ENCODE measurements at regions not wholly inside any gene's neighbourhood (a gene's known extent, or its start where the extent isn't known, plus 50 kb on each side); places are given as distances from the start of the nearest gene placed in this dataset.
A peak's percentile ranks its signal among the peaks of the same experiment; 100 is the strongest.

DNA sequence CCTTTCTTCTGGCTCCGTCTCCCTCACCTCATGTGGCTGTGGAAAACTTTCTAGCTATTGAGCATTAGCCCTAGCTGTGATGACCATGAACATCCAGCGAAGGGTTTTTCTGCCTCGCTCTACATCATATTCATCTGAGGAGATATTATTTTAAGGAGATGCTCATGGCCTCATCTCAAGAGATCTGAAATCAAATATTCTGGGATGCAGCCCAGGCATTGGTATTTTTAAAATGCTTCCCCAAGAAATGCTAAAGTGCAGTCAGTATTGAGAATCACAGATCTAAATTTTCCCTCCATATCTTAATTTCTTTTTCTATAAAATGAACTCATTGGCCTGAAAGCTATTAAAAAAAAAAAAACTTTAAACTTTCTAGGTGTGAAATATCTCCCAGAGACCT, 238.2 kb upstream of the CELF2 start:
- no peak overlapping the region for H3K4me3 ChIP-seq (ENCODE audit: low read length)
- no peaks in the 10 kb centered on the region for H3K27me3 ChIP-seq (ENCODE audit: insufficient read depth, low read length)
- no peaks in the 10 kb centered on the region for H3K4me1 ChIP-seq (ENCODE audit: insufficient read depth, low read length)
- no peaks in the 10 kb centered on the region for H3K36me3 ChIP-seq (ENCODE audit: insufficient read depth, low read length)
- H3K9me3 ChIP-seq (ENCODE audit: low read length): peaks cover 4% of the 10 kb centered on the region
- H2AFZ ChIP-seq (ENCODE audit: low read depth, low read length): no peak overlapping the region

DNA sequence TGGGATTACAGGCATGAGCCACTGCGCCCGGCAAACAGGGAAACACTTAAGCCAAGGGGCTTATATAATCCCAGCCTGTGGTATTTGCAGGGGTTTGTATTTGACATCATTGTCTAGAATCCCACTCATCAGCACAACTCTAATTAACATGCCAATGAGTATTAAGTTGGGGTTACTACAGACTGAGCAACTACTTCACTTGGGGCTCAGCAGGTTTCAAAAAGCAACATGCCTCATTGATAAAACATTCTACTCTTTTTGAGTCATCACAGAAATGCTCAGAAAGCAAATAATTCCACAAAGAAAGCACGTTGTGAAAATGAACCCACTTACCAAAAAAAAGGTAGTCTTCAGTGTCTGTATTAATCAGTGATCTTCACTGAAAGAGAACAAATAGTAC, 236.9 kb upstream of the CELF2 start:
- no peak overlapping the region for H3K4me3 ChIP-seq (ENCODE audit: low read length)
- H3K36me3 ChIP-seq (ENCODE audit: insufficient read depth, low read length): no peaks in the 10 kb centered on the region
- no peaks in the 10 kb centered on the region for H3K27me3 ChIP-seq (ENCODE audit: insufficient read depth, low read length)
- no peak overlapping the region for H2AFZ ChIP-seq (ENCODE audit: low read depth, low read length)
- peaks cover 4% of the 10 kb centered on the region for H3K9me3 ChIP-seq (ENCODE audit: low read length)
- H3K4me1 ChIP-seq (ENCODE audit: insufficient read depth, low read length): peaks cover 4% of the 10 kb centered on the region

DNA sequence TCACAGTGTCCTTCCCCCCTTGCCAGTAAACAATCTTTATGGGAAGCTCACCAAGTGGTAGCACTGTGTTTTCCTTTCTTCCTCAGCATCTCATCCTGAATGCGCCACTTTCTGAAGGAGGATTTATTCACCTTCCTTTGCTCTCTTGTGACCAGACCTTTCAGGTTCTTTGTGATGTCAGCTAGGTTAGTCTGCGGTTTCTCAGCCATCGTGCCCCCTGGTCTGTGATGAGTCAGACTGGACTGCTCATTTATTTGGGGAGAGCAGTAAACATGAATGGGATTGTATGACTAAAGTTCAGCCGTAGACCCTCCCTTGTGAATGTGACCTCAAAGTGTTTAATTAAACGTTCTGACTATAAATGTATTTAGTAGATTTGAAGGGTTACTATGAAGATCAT, 235.1 kb upstream of the CELF2 start:
- Histone ChIP-seq H3K36me3 (ENCODE audit: insufficient read depth, low read length) (no peaks in the 10 kb centered on the region), H3K4me1 (ENCODE audit: insufficient read depth, low read length) (peaks cover 6% of the 10 kb centered on the region), H3K27me3 (ENCODE audit: insufficient read depth, low read length) (no peaks in the 10 kb centered on the region), H3K9me3 (ENCODE audit: low read length) (peaks cover 4% of the 10 kb centered on the region), H2AFZ (ENCODE audit: low read depth, low read length) (no peak overlapping the region), H3K4me3 (ENCODE audit: low read length) (no peak overlapping the region)

DNA sequence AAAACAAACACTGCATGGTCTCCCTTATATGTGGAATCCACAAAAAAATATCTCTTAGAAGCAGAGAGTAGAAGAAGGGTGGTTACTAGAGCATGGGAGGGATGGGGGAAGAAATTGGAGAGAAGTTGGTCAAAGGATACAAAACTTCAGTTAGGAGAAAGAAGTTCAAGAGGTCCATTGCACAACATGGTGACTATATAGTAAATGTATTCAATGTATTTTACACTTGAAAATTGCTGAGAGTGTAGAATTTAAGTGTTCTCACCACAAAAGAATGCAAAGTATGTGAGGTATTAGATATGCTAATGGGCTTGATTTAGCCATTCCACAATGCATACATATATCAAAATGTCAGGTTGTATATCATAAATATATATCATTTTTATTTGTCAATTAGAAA, 232.0 kb upstream of the CELF2 start:
- no peaks in the 10 kb centered on the region for H3K36me3 ChIP-seq (ENCODE audit: insufficient read depth, low read length)
- no peak overlapping the region for H3K4me3 ChIP-seq (ENCODE audit: low read length)
- no peaks in the 10 kb centered on the region for H3K27me3 ChIP-seq (ENCODE audit: insufficient read depth, low read length)
- no peak overlapping the region for H2AFZ ChIP-seq (ENCODE audit: low read depth, low read length)
- H3K4me1 ChIP-seq (ENCODE audit: insufficient read depth, low read length): peaks cover 6% of the 10 kb centered on the region
- H3K9me3 ChIP-seq (ENCODE audit: low read length): peaks cover 4% of the 10 kb centered on the region

DNA sequence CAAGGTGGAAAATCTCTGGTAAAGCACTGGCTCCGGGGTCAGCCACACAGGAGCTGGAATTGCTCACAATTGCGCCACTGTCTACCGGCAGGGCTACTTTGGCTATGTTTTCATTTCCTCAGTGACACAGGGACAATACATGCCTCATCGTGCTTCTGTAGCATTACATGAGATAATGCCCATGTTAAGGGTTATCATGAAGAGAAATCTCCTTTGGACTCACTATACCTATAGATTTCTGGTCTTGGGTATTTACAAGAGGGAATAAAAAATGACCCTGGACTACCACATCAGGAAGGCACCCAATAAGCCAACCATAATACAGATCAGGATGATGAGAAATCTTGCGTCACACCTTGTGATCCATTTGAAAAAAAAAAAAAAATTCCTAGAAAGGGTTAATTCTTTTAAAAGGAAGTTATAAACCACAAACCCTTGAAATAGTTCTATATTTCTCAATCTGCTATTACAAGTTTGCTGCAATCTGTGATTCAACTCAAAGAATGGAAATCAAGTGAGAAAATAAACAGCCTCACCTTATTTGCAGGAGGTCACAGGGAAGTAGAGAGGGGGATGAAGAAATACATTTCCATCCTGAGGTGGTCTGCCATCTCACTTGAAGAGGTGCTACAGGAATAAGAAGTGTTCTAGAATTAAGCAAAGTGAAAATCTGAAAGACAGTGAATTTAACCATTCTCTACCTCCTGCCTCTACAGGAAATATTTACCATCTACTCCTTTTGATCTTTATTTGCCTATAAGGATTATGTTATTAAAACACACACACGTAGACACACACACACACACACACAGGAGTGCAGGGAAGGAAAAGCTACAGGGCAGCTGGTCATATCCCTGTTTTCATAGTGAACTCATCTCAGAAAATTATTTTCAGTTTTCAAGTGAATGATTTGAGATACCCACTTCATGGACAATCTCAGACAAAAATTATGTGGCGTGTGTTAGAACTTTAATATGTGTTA, 231.3 kb upstream of the CELF2 start:
- H3K4me3 ChIP-seq (ENCODE audit: low read length): no peak overlapping the region
- peaks cover 6% of the 10 kb centered on the region for H3K4me1 ChIP-seq (ENCODE audit: insufficient read depth, low read length)
- H3K27me3 ChIP-seq (ENCODE audit: insufficient read depth, low read length): no peaks in the 10 kb centered on the region
- peaks cover 4% of the 10 kb centered on the region for H3K9me3 ChIP-seq (ENCODE audit: low read length)
- no peaks in the 10 kb centered on the region for H3K36me3 ChIP-seq (ENCODE audit: insufficient read depth, low read length)
- H2AFZ ChIP-seq (ENCODE audit: low read depth, low read length): no peak overlapping the region

DNA sequence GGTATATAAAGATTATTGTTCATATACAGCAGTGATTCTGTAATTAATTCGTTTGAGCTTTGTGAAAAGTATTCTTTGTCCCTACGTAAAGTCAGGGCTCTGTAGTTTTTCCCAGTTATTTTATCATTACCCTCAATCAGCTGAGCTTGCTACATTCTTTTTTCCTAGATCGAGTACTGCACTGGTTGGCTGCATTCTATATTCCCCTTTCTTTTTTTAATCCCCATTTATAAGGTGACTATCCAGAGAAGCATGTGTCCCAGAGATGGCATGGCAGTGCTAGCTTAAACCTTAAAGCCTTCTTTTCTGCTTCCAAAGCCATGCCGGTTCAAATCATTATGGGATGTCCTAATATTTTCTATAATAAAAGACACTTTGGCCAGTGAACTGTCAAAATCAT, 230.1 kb upstream of the CELF2 start:
- Histone ChIP-seq H3K9me3 (ENCODE audit: low read length) (peaks cover 4% of the 10 kb centered on the region), H3K4me1 (ENCODE audit: insufficient read depth, low read length) (peaks cover 14% of the 10 kb centered on the region), H3K4me3 (ENCODE audit: low read length) (no peak overlapping the region), H3K36me3 (ENCODE audit: insufficient read depth, low read length) (no peaks in the 10 kb centered on the region), H3K27me3 (ENCODE audit: insufficient read depth, low read length) (no peaks in the 10 kb centered on the region), H2AFZ (ENCODE audit: low read depth, low read length) (no peak overlapping the region)

DNA sequence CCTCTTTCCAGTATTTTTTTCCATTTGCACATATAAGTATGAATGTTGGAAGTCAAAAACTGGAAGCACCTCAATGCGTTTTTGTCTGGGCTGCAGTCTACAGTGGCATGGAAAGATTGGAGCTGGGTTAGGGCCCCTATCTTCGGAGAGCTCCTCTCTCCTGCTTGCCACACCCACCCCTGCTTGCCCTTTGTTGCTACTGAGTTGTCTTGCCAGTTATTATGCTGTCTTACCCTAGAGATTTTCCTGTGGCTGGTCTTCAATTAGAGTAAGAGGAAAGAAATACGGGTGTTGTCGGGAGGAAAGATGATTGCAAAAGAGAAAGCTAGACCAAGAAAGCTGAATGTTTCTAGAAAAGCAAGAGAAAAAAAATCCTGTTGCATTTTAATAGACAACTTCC, 228.9 kb upstream of the CELF2 start:
- no peaks in the 10 kb centered on the region for H3K36me3 ChIP-seq (ENCODE audit: insufficient read depth, low read length)
- H2AFZ ChIP-seq (ENCODE audit: low read depth, low read length): no peak overlapping the region
- no peaks in the 10 kb centered on the region for H3K9me3 ChIP-seq (ENCODE audit: low read length)
- H3K4me1 ChIP-seq (ENCODE audit: insufficient read depth, low read length): peaks cover 22% of the 10 kb centered on the region
- no peak overlapping the region for H3K4me3 ChIP-seq (ENCODE audit: low read length)
- no peaks in the 10 kb centered on the region for H3K27me3 ChIP-seq (ENCODE audit: insufficient read depth, low read length)

DNA sequence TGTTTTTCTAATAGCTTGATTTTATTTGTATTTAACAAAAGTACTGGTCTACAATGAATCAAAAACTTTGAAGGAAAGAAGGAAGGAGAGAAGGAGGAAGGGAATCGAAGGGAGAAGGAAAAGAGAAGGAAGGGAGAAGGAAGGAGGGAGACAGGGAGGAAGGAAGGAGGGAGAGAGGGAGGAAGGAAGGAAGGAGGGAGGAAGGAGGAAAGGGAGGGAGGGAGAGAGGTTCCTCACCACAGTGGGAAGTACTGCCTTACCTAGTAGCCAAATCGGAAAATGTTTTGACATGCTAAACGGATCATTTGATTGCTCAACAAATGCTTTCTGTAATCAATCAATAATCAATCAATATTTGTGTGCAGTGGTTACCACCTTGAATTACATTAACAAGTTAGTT, 225.8 kb upstream of the CELF2 start:
- no peaks in the 10 kb centered on the region for H3K9me3 ChIP-seq (ENCODE audit: low read length)
- no peaks in the 10 kb centered on the region for H3K27me3 ChIP-seq (ENCODE audit: insufficient read depth, low read length)
- H3K4me1 ChIP-seq (ENCODE audit: insufficient read depth, low read length): peaks cover 16% of the 10 kb centered on the region
- no peak overlapping the region for H2AFZ ChIP-seq (ENCODE audit: low read depth, low read length)
- H3K4me3 ChIP-seq (ENCODE audit: low read length): no peak overlapping the region
- no peaks in the 10 kb centered on the region for H3K36me3 ChIP-seq (ENCODE audit: insufficient read depth, low read length)

DNA sequence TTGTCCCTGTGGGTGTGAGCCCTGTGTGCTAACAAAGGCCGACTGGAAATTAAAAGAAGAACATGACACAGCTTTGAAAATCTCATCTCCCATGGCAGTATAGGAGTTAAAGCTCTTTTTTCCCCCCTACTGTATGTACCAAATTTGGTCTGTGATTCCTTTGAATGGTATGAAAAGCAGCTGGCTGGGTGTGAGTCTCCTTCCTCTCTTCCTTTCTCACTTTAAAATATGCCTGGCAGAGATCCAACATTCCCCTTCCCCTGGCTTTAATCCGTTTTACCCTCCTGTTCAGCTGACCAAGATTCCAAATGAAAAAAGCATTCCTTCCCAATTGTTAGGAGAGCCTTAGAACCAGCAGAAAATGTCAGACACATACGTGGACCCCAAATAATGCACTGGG, 225.0 kb upstream of the CELF2 start:
- Histone ChIP-seq H3K36me3 (ENCODE audit: insufficient read depth, low read length) (no peaks in the 10 kb centered on the region), H2AFZ (ENCODE audit: low read depth, low read length) (peak overlapping the region; percentile 74), H3K9me3 (ENCODE audit: low read length) (no peaks in the 10 kb centered on the region), H3K4me1 (ENCODE audit: insufficient read depth, low read length) (peaks cover 16% of the 10 kb centered on the region), H3K4me3 (ENCODE audit: low read length) (no peak overlapping the region), H3K27me3 (ENCODE audit: insufficient read depth, low read length) (no peaks in the 10 kb centered on the region)

DNA sequence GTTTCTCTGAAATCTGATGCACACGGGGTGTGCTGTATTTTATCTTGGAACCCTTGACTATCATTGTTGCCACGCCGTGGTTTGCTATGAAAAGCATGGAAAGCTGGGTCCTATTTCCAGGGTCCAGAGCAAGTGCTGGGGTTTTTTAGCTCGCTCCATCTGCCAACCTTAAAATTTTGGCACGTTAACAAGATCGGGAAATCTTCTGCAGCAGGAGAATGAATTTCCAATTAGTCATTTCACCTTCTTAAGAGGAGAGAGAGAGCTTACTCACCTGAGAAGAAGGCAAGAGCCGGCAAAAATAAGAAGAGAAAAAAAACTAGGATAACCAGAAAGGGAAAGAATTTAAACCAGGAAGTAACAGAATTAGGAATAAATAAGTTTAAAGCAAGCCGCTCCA, 223.6 kb upstream of the CELF2 start:
- H3K36me3 ChIP-seq (ENCODE audit: insufficient read depth, low read length): no peaks in the 10 kb centered on the region
- H3K9me3 ChIP-seq (ENCODE audit: low read length): no peaks in the 10 kb centered on the region
- H3K4me1 ChIP-seq (ENCODE audit: insufficient read depth, low read length): peaks cover 16% of the 10 kb centered on the region
- no peak overlapping the region for H3K4me3 ChIP-seq (ENCODE audit: low read length)
- no peak overlapping the region for H2AFZ ChIP-seq (ENCODE audit: low read depth, low read length)
- H3K27me3 ChIP-seq (ENCODE audit: insufficient read depth, low read length): no peaks in the 10 kb centered on the region

DNA sequence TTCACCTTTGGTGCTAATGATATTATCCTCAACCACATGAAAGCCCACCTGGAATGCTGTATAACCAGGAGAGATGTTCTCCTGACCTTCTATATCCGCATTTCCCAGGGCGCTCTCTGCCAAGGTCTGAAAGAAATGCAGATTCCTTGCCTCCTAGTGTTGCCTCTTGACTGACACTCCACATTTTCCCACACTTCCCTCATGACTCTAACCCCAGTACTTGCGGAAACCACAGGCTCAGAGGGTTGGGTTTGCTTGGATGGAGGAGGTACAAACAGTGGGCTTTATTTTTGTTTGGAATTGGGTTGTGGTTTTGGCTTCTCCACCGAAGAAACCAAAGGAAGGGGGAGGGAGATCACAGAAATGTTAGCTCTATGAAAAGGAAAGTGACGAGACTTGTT, 222.9 kb upstream of the CELF2 start:
- Histone ChIP-seq H3K4me3 (ENCODE audit: low read length) (no peak overlapping the region), H3K36me3 (ENCODE audit: insufficient read depth, low read length) (no peaks in the 10 kb centered on the region), H3K9me3 (ENCODE audit: low read length) (no peaks in the 10 kb centered on the region), H3K27me3 (ENCODE audit: insufficient read depth, low read length) (no peaks in the 10 kb centered on the region), H3K4me1 (ENCODE audit: insufficient read depth, low read length) (peaks cover 16% of the 10 kb centered on the region), H2AFZ (ENCODE audit: low read depth, low read length) (no peak overlapping the region)

DNA sequence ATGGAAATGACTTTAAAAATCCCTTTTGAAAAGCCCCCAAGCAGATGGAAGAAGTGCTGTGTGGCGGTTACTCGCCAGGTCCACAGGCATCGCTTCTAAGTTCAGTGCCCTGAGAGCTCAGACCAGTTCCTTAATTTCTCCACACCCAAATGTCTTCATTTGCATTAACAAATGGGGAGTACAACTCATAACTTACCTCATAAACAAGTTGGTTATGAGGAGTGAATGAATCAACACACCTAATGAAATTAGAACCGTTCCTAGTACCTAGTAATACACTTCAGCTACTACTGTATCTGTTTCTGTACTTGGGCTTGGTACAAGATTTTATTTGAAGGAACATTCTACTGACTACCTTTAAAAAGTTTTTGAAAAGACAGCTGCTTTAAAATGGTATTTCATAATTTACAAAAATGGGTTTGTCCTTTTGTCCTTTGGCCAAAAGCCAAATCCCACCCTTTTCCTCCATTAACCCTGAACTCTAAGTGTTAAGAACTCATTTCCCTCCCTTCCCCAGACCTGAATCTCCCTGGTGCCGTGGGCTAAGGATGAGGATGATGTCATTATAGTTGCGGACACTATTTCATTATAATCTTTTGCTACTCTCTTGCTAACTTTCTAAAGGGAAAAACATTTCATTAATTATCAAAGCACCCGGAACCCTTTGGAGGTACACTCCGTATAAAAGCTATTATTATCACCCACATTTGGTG, 221.5 kb upstream of the CELF2 start:
- Histone ChIP-seq H3K9me3 (ENCODE audit: low read length) (no peaks in the 10 kb centered on the region), H3K4me3 (ENCODE audit: low read length) (no peak overlapping the region), H3K4me1 (ENCODE audit: insufficient read depth, low read length) (peaks cover 16% of the 10 kb centered on the region), H2AFZ (ENCODE audit: low read depth, low read length) (no peak overlapping the region), H3K36me3 (ENCODE audit: insufficient read depth, low read length) (no peaks in the 10 kb centered on the region), H3K27me3 (ENCODE audit: insufficient read depth, low read length) (no peaks in the 10 kb centered on the region)

DNA sequence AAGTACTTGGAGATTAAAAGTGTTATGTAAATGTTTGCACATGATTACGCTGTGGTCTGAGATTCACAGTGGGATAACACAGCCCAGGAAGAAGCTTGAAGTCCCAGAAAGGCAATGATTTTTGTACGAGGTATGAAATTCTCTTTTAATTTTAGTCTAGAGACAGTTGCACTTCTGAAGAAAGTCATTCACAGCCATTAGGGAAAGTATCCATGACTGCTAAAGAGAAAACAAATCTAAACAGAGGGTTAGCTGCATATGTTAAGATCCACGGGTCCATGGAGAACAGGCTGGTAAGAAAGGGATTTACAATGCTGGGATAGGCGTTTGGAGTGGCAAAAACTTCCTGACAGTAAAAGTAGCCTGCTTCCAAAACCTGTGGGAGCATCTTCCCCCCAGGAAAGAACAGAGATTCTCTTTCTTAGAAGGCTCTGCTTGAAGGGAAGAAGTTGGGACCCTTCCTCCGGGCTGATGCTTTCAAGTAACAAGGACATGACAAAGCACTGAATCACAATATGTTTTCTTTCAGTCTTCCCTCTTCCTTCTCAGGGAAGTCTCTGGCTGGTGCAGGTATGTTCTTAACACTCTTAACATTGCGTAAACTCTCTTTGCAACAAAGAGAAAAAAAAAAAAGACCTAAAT, 220.8 kb upstream of the CELF2 start:
- H3K9me3 ChIP-seq (ENCODE audit: low read length): no peaks in the 10 kb centered on the region
- no peaks in the 10 kb centered on the region for H3K27me3 ChIP-seq (ENCODE audit: insufficient read depth, low read length)
- H3K4me1 ChIP-seq (ENCODE audit: insufficient read depth, low read length): peaks cover 15% of the 10 kb centered on the region
- no peaks in the 10 kb centered on the region for H3K36me3 ChIP-seq (ENCODE audit: insufficient read depth, low read length)
- no peak overlapping the region for H2AFZ ChIP-seq (ENCODE audit: low read depth, low read length)
- H3K4me3 ChIP-seq (ENCODE audit: low read length): no peak overlapping the region

All from neuron (in vitro differentiated cells).